GM18870 (cell line): ENCODE measurements at regions not wholly inside any gene's neighbourhood (a gene's known extent, or its start where the extent isn't known, plus 50 kb on each side); places are given as distances from the start of the nearest gene placed in this dataset.
"Not testable (repeated sequence)": the region's sequence is repeated elsewhere in the genome, so short reads cannot be mapped to it uniquely, and the experiment has no call there.

Source experiments
- ATAC-seq: cut with Tn5 transposase; IDR thresholded peaks from one replicate; pipeline ENCODE4 v1.9.1; 2021; ENCODE audit warnings: moderate library complexity; ENCODE audit not compliant: unreplicated experiment

- ATAC-seq = no peak
These were observed 83.2 kb downstream of the MANEA start for GRCh38 chr6:95660544-95660943.

DNA sequence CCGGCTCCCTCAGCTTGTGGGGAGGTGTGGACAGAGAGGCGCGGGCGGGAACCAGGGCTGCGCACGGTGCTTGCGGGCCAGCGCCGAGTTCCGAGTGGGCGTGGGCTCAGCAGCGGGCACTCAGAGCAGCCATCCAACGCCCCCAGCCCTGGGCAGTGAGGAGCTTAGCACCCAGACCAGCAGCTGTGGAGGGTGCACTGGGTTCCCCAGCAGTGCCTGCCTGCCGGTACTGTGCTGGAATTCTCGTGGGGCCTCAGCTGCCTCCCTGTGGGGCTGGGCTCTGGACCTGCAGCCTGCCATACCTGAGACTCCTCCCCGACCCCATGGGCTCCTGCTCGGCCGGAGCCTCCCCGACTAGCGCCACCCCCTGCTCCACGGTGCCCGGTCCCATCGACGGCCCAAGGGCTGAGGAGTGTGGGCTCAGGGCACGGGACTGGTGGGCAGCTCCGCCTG lies 92.7 kb downstream of the MANEA start:
- ATAC-seq = no peak

GRCh38 chr6:95676011-95676628 lies 98.8 kb downstream of the MANEA start:
- ATAC-seq = no peak

GRCh38 chr6:95679981-95680380 lies 102.6 kb downstream of the MANEA start:
- ATAC-seq = no peak

DNA sequence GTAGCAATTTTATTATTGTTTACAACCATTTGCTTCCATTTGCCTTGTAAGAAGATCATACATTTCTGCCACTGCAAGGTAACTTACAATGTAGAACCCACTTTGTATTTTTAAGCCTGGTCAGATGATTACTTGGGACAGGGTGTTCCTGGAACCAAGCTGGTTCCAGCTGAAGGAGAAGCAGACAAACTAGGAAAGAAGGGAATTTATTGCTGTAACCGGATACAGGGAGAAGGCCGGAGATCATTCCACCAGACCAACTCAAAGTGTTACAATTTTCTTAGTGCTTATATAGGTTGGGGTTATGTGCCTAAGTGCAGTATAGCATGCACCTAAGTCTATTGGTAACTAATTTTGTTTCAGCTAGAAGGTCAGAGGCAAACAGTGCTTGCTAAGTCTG lies 104.4 kb downstream of the MANEA start:
- no peak for ATAC-seq

DNA sequence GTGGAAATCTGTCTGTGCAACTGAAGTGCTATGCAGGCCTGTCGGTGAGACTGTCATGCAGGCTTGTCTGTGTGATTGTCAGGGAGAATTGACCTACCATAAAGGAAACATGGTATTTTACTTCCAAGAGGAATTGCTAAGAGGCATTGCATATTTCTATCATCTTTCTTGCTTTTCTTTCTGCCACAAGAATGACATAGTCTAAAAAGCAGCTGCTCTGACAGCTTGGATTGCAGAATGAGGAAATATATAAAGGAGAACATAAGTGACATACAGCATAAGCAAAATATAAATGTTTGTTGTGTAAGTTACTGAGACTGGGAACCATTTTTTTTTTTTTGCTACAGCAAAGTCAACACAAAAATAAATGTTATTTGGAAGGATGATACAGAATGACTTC lies 105.1 kb downstream of the MANEA start:
- no peak for ATAC-seq

GRCh38 chr6:95685822-95686221 lies 108.5 kb downstream of the MANEA start:
- ATAC-seq = no peak

- no peak for ATAC-seq
These were observed 108.9 kb downstream of the MANEA start for GRCh38 chr6:95686272-95686671.

DNA sequence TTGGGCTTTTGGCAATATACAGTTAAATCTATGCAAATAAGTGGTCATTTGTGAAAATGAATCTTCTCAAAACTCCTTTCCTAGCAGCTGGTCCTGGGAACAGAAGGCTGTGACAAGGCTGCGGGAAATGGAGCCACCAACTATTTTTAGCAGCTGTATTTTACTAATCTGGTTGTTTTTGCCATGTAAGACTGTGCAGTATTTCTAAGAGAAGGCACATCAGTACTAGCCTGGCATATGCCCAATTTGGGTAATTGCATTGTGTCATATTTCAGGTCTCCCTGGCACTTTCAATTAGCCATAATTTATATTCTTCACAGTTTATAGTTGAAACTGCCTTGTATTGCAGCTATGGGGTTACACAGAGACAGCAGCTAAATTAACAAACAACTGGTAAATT lies 109.6 kb downstream of the MANEA start:
- no peak for ATAC-seq

DNA sequence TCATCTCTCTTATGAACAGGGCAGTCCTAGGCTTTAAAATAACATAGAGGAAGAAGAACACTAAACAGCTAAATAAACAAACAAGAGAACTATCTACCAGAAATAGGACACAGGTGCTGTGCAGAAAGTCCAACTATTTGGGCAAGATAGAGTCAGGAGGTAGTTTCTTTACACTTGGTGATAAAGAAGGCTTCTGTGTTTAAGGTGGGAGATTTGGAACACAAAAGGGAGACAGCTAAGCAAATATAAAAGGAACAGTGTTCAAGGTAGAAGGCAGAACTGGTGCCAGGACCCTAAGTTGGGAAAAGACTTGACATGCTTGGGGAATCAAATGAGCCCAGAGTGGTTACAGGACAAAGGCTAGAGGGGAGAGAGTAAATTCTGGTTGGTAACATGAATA lies 110.5 kb downstream of the MANEA start:
- ATAC-seq = no peak

DNA sequence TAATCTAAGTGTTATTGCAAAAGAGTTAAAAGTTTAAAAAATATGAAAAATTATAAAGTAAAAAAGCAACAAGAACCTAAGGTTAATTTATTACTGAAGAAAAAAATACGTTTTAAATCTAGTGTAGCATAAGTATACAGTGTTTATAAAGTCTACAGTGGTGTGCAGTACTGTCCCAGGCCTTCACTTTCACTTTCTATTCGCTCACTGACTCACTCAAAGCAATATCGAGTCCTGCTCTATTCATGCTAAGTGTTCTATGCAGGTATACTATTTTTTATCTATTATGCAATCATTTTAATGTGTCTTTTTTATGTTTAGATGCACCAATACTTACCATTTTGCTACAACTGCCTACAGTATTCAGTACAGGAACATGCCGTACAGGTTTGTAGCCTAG lies 113.0 kb downstream of the MANEA start:
- ATAC-seq = no peak

DNA sequence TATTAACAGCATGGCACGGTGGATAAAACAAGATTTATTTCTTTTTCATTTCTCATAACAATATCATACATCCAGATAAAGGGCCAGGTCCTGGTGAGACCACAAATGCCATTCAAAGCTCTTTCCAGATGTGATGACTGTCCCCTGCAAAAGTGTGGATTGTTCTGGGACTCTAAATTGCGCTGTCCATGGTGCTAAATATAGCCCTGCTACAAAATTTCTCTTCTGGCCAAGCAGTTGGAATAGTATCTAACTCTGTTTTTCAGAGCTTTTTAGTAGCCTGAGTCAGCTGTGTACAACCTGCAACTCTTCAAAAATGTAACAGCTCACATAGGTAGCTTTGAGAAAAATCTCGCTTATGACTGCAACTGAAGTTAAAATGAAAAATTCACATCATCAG lies 115.8 kb downstream of the MANEA start:
- ATAC-seq = no peak

DNA sequence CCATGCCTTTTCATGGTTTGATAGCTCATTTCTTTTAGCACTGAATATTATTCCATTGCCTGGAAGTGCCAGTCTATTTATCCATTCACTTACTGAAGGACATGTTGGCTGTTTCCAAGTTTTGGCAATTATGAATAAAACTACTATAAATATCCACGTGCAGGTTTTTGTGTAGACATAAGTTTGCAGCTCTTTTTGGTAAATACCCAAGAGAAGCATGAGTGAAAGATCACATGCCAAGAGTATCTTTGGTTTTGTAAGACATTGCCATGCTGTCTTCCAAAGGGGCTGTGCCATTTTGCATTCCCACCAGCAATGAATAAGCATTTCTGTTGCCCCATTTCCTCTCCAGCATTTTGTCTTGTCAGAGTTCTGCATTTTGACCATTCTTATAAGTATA lies 120.9 kb downstream of the MANEA start:
- ATAC-seq = no peak

- ATAC-seq = no peak
These were observed 146.3 kb downstream of the MANEA start for GRCh38 chr6:95723638-95724037.

DNA sequence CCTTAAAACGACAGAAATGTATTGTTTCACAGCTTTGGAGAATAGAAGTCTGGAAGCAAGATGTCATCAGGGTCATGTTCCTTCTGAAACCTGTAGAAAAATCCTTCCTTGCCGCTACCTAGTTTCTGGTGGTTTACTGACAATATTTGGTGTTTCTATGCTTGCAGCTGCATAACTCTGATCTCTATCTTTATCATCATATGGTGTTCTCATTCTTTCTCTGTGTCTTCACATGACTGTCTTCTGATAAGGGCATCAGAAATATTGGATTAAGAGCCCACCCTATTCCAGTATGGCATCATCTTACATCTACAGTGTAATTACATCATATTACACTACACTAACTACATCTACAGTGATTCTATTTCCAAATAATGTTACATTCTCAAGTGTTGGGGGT lies 148.0 kb downstream of the MANEA start:
- ATAC-seq = no peak

GRCh38 chr6:95740157-95740556 lies 162.8 kb downstream of the MANEA start:
- no peak for ATAC-seq

GRCh38 chr6:95741045-95741444 lies 163.7 kb downstream of the MANEA start:
- no peak for ATAC-seq

DNA sequence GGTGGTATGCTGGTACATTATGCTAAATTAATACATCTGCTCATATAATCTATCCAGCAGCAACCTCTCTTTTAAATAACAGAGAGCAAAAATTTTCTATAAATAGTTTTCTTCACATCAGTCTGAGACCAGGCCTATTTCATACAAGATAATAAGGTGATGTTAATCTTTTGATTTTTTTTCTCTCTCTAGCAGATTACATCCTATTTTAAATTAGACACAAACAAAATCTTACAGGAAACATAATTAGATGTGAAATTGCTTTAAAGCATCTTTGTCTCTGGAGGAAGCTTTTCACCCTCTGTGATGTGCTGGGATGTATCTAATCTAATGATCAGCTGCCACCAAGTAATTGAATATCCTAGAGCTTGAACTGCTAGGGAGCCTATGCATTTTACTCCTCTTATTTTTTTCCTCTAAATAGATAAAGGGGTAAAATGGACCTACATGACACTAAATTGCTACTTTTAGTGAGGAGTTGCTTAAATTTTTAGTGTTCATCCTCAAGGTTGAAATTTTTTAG lies 165.5 kb downstream of the MANEA start:
- ATAC-seq = no peak

GRCh38 chr6:95743591-95743990 lies 166.3 kb downstream of the MANEA start:
- ATAC-seq = no peak

GRCh38 chr6:95758236-95759069 lies 181.1 kb downstream of the MANEA start:
- ATAC-seq = not testable (repeated sequence)

GRCh38 chr6:95767897-95768463 lies 190.6 kb downstream of the MANEA start:
- no peak for ATAC-seq

DNA sequence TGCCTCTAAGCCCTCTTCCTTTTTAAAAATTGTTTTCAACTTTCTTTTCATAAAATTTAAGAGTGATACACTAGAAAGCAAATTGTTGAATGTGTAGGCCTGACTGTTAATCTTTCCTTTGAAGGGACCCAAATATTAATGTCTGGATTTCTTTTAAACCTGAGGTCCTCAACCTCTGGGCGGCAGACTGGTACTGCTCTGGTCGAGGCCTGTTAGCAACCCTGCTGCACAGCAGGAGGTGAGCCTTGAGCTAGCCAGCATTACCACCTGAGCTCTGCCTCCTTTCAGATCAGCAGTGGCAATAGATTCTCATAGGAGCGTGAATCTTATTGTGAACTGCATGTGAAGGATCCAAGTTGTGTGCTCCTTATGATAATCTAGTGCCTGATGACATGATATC lies 191.2 kb downstream of the MANEA start:
- no peak for ATAC-seq
